NCI-H128 (cell line): ENCODE measurements at regions not wholly inside any gene's neighbourhood (a gene's known extent, or its start where the extent isn't known, plus 50 kb on each side); places are given as distances from the start of the nearest gene placed in this dataset.
"Not testable (repeated sequence)": the region's sequence is repeated elsewhere in the genome, so short reads cannot be mapped to it uniquely, and the experiment has no call there.

ENCODE experiments used
- DNase-seq: peaks from one replicate; lab custom pipeline; 2025; ENCODE audit not compliant: unreplicated experiment; lab: John Stamatoyannopoulos, UW

DNA sequence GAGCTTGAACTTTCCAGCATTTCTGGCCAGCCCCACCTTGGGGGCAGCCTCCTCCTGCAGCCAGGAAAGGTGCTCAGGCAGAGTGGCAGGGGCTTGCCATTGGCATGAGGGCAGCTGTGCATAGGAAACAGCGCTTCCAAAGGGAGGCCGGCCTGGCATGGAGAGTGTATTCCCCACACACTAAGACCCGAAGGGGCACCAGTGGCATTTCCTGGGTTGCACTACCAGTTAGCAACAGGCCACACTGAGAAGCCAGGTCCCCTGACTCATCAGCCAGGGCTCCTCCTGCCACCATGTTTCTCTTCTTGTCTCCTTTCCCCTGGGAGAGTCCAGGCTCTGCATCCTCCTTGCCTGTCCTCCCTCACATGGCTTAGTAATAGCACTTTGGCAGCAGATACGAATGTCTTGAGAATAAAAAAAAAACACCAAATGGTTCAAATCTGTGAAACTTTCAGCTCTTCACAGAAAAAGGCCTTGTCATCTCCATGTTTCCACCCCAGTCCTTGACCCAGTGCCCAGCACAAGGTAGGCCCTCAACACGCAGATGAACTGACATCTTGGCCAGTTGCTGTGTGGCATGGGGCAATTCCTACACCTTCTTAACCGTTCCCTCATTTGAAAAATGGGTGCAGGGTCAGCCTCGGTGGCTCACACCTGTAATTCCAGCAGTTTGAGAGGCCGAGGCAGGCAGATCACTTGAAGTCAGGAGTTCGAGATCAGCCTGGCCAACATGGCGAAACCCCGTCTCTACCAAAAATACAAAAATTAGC, 180.4 kb downstream of the SMAD6 start:
- DNase-seq = no peak

GRCh38 chr15:66883284-66883911, 181.4 kb downstream of the SMAD6 start:
- no peak for DNase-seq

GRCh38 chr15:66884115-66884622, 181.2 kb upstream of the SMAD3 start:
- DNase-seq = no peak

- DNase-seq = no peak
Observed at GRCh38 chr15:66884661-66885237, 180.7 kb upstream of the SMAD3 start.

GRCh38 chr15:66885281-66885915, 180.0 kb upstream of the SMAD3 start:
- no peak for DNase-seq

- no peak for DNase-seq
Observed at GRCh38 chr15:66886241-66886675, 179.1 kb upstream of the SMAD3 start.

GRCh38 chr15:66886686-66887273, 178.6 kb upstream of the SMAD3 start:
- no peak for DNase-seq

GRCh38 chr15:66889298-66889697, 176.1 kb upstream of the SMAD3 start:
- DNase-seq = not testable (repeated sequence)

- DNase-seq = no peak
Observed at GRCh38 chr15:66891776-66892175, 173.6 kb upstream of the SMAD3 start.

- no peak for DNase-seq
Observed at GRCh38 chr15:66893294-66893693, 172.1 kb upstream of the SMAD3 start.

- DNase-seq = no peak
Observed at GRCh38 chr15:66894363-66894762, 171.0 kb upstream of the SMAD3 start.

DNA sequence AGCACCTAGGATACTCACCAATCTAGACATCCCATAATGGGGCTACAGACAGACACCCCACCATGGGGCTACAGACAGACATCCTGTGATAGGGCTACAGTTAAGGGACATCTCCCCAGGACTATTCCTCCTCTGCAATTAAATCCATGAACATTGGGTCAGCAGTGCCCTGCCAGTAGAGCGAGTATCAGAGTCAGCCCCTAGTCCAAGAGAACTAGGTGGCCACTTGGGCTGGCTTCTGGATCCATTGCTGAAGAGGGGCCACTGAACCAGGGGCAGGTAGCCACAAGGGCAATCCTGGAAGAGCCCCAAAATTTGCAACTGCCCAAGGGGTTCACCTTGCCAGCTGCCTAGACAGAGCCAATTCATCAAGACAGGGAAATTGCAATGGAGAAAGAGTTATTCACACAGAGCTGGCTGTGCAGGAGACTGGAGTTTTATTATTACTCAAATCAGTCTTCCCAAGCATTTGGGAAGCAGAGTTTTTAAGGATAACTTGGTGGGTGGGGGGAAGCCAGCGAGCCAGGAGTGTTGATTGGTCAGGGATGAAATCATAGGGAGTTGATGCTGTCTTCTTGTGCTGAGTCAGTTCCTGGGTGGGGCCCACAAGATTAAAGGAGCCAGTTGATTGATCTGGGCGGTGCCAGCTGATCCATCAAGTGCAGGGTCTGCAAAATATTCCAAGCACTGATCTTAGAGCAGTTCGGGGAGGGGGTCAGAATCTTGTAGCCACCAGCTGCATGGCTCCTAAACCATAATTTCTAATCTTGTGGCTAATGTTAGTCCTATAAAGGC, 170.2 kb upstream of the SMAD3 start:
- no peak for DNase-seq

GRCh38 chr15:66895794-66896453, 169.5 kb upstream of the SMAD3 start:
- DNase-seq = no peak

GRCh38 chr15:66896611-66897010, 168.8 kb upstream of the SMAD3 start:
- no peak for DNase-seq

DNA sequence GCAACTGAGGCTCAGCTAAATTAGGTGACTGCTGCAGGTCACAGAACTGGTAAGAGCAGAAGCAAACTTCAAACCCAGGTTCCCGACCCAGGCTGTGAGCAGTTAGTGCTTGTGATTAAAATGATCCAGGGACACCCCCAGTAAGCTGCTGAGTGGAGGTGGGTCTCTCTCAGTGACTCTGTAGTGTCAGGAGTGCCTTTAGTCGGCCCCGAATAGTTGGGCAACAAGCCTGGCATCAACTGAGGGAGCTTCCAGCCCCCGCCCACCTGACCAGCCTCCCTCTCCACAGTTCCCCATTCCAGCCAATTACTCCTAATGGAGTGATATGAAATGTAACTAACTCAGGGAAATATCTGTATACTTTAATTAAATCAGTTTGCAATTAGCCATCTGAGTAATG, 168.0 kb upstream of the SMAD3 start:
- no peak for DNase-seq

GRCh38 chr15:66897971-66898370, 167.4 kb upstream of the SMAD3 start:
- no peak for DNase-seq

- DNase-seq = no peak
Observed at GRCh38 chr15:66898656-66899386, 166.6 kb upstream of the SMAD3 start.

DNA sequence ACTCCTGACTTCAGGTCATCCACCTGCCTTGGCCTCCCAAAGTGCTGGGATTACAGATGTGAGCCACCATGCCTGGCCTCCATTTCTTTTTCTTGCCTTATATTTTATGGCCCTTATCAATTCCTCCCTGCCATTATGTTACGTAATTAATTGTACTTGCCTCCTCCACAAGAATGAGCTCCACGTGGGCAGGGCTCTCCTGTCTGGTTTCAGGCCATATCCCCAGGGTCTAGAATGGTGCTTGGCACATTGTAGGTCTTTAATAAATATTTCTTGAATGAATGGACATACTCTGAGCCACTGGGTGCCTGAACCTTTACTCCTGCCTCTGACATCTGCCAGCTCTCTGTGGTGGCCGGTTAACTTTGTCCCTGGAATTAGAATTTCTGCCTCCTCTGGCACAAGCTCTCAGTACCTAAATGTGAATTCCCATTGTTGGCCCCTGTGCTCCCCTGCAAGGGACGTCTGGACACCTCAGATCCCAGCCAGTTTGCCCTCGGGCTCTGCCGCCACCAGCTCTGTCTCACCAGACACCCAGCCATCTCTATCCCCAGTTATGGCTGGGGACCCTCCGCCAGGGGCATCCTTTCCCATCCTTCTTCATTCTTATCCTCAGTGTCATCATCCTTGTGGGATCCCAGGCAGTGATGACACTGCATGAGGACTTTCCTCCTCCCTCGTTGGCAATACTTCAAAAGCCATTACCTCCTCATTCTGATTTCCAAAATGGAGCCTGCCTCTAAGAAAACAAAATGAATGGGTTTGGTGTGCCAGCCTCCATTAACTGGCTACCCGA, 165.6 kb upstream of the SMAD3 start:
- DNase-seq = no peak
